DND-41 (cell line): ENCODE measurements at regions not wholly inside any gene's neighbourhood (a gene's known extent, or its start where the extent isn't known, plus 50 kb on each side); places are given as distances from the start of the nearest gene placed in this dataset.

Experiments
- ATAC-seq: fragments of 200-7000 bp; cut with Tn5 transposase; 3 replicates; pipeline ENCODE4 v1.9.1; 2021; ENCODE audit warnings: low read depth; ENCODE audit not compliant: insufficient read depth
- DNase-seq: peaks from one replicate; pipeline ENCODE4 v3.0.0-alpha.2; 2020
- H2AFZ ChIP-seq: 2 replicates; pipeline ENCODE4 v1.6.0; 2012; ENCODE audit warnings: low read depth, low read length
- H3K27ac ChIP-seq: 2 replicates; pipeline ENCODE4 v1.5.1; 2012; ENCODE audit warnings: low read length, inconsistent platforms
- H3K27me3 ChIP-seq: fragments of 200-600 bp; sonication (generic); 2 replicates; pipeline ENCODE4 v1.6.0; 2012; ENCODE audit warnings: low read length, mild to moderate bottlenecking, inconsistent platforms; ENCODE audit not compliant: insufficient read depth, poor library complexity
- H3K36me3 ChIP-seq: 2 replicates; pipeline ENCODE4 v1.5.1; 2012; ENCODE audit warnings: low read length, inconsistent platforms; ENCODE audit not compliant: insufficient read depth
- H3K4me1 ChIP-seq: 2 replicates; pipeline ENCODE4 v1.5.1; 2012; ENCODE audit warnings: mild to moderate bottlenecking, low read length; ENCODE audit not compliant: insufficient read depth
- H3K4me2 ChIP-seq: 2 replicates; pipeline ENCODE4 v1.6.0; 2012; ENCODE audit warnings: mild to moderate bottlenecking, moderate library complexity, low read length, inconsistent platforms; ENCODE audit not compliant: insufficient read depth
- H3K4me3 ChIP-seq, 2 experiments: fragments of 200-600 bp in 1 of 2; shearing (Covaris generic) in 1 of 2; 2 replicates each; pipeline ENCODE4 v1.5.1; 2012 to 2016; ENCODE audit warnings: inconsistent platforms in 2 of 2, low read length in 2 of 2, mild to moderate bottlenecking in 2 of 2, low read depth in 1 of 2, moderate library complexity in 1 of 2
- H3K79me2 ChIP-seq: 2 replicates; pipeline ENCODE4 v1.6.0; 2012; ENCODE audit warnings: low read length, inconsistent platforms; ENCODE audit not compliant: insufficient read depth
- H3K9ac ChIP-seq: 2 replicates; pipeline ENCODE4 v1.6.0; 2012; ENCODE audit warnings: low read depth, mild to moderate bottlenecking, inconsistent platforms, low read length, moderate library complexity
- H3K9me3 ChIP-seq: 2 replicates; pipeline ENCODE4 v1.5.1; 2012; ENCODE audit warnings: low read length, moderate library complexity, mild to moderate bottlenecking, inconsistent platforms; ENCODE audit not compliant: insufficient read depth, severe bottlenecking
- H4K20me1 ChIP-seq: 2 replicates; pipeline ENCODE4 v1.6.0; 2012; ENCODE audit warnings: low read length; ENCODE audit not compliant: insufficient read depth
- CTCF ChIP-seq: IDR thresholded peaks from 2 replicates; pipeline ENCODE4 v1.5.1; 2012; ENCODE audit warnings: borderline replicate concordance, low read length, moderate library complexity, mild to moderate bottlenecking; ENCODE audit not compliant: poor library complexity, severe bottlenecking; ENCODE audit errors: extremely low read depth
- EZH2 ChIP-seq: IDR thresholded peaks from 3 replicates; pipeline ENCODE4 v1.6.1; 2012; ENCODE audit warnings: borderline replicate concordance, low read depth, mild to moderate bottlenecking, moderate library complexity, low read length, inconsistent platforms; ENCODE audit not compliant: severe bottlenecking

GRCh38 chr20:59378396-59378795, 78.0 kb downstream of the EDN3 start:
- no peaks in the 10 kb centered on the region for H3K36me3 ChIP-seq
- DNase-seq (no peak), ATAC-seq (no peak)
- no peak overlapping the region for H2AFZ ChIP-seq
- peaks cover 13% of the 10 kb centered on the region for H3K27me3 ChIP-seq
- TF ChIP-seq CTCF, result no peak
- no peak for TF ChIP-seq EZH2
- no peaks in the 10 kb centered on the region for H3K9me3 ChIP-seq
- no peaks in the 10 kb centered on the region for H3K4me1 ChIP-seq
- no peak overlapping the region for H3K4me3 ChIP-seq
- H3K27ac ChIP-seq, result no peak overlapping the region
- no peaks in the 10 kb centered on the region; the same call in none of the 2 replicates for H4K20me1 ChIP-seq
- no peak overlapping the region for H3K4me2 ChIP-seq
- no peak overlapping the region for H3K9ac ChIP-seq
- no peaks in the 10 kb centered on the region for H3K79me2 ChIP-seq

- Histone ChIP-seq H3K9ac (no peak overlapping the region), H3K27ac (no peak overlapping the region), H4K20me1 (no peaks in the 10 kb centered on the region; the same call in none of the 2 replicates), H3K4me1 (no peaks in the 10 kb centered on the region), H3K36me3 (no peaks in the 10 kb centered on the region), H3K4me3 (no peak overlapping the region), H3K27me3 (peaks cover 10% of the 10 kb centered on the region), H2AFZ (no peak overlapping the region), H3K4me2 (no peak overlapping the region), H3K79me2 (no peaks in the 10 kb centered on the region), H3K9me3 (no peaks in the 10 kb centered on the region)
- ATAC-seq (no peak), DNase-seq (no peak)
- TF ChIP-seq CTCF, result no peak
- no peak for TF ChIP-seq EZH2
Observed at GRCh38 chr20:59378966-59379365, 78.6 kb downstream of the EDN3 start.

GRCh38 chr20:59381689-59382088, 81.3 kb downstream of the EDN3 start:
- Histone ChIP-seq H3K4me2 (no peak overlapping the region), H3K9me3 (no peaks in the 10 kb centered on the region), H4K20me1 (peaks cover 7% of the 10 kb centered on the region), H3K27me3 (peaks cover 8% of the 10 kb centered on the region), H3K36me3 (no peaks in the 10 kb centered on the region), H3K4me1 (0 out of 2 replicates have a peak, but pooled peaks cover 3% of the 10 kb centered on the region), H2AFZ (no peak overlapping the region), H3K79me2 (no peaks in the 10 kb centered on the region), H3K9ac (no peak overlapping the region), H3K4me3 (no peak overlapping the region), H3K27ac (no peak overlapping the region)
- DNase-seq (no peak), ATAC-seq (no peak)
- TF ChIP-seq CTCF, result no peak
- TF ChIP-seq EZH2, result no peak

- H3K36me3 ChIP-seq, result no peaks in the 10 kb centered on the region
- no peak for ATAC-seq
- no peak overlapping the region for H3K27ac ChIP-seq
- TF ChIP-seq CTCF (no peak), EZH2 (no peak)
- H3K4me2 ChIP-seq, result no peak overlapping the region
- H3K27me3 ChIP-seq, result peaks cover 8% of the 10 kb centered on the region
- H3K9ac ChIP-seq, result no peak overlapping the region
- H3K4me3 ChIP-seq, result no peak overlapping the region
- H3K79me2 ChIP-seq, result no peaks in the 10 kb centered on the region
- H4K20me1 ChIP-seq, result peaks cover 8% of the 10 kb centered on the region
- no peak for DNase-seq
- no peaks in the 10 kb centered on the region for H3K9me3 ChIP-seq
- no peak overlapping the region for H2AFZ ChIP-seq
- H3K4me1 ChIP-seq, result 0 out of 2 replicates have a peak, but pooled peaks cover 3% of the 10 kb centered on the region
Observed at GRCh38 chr20:59382157-59382725, 81.8 kb downstream of the EDN3 start.
